ENCODE measurements at regions not wholly inside any gene's neighbourhood (a gene's known extent, or its start where the extent isn't known, plus 50 kb on each side); places are given as distances from the start of the nearest gene placed in this dataset.
"Not testable (repeated sequence)": the region's sequence is repeated elsewhere in the genome, so short reads cannot be mapped to it uniquely, and the experiment has no call there.

- Histone ChIP-seq H3K9me3 (replicated peaks) (peaks cover 4% of the 10 kb centered on the region), H3K27me3 (ENCODE audit: low read depth) (no peaks in the 10 kb centered on the region), H3K27ac (replicated peaks) (peak overlapping the region; percentile 84), H3K36me3 (no peaks in the 10 kb centered on the region), H3K4me1 (peaks cover 23% of the 10 kb centered on the region), H3K4me3 (no peak overlapping the region)
- no peak for TF ChIP-seq CTCF (IDR thresholded peaks at IDR 0.05; ENCODE audit: borderline replicate concordance)
- intact Hi-C loops (cut with micrococcal nuclease), result no loop called here
- no peak for DNase-seq
Observed at GRCh38 chr6:14889611-14890593, 356.0 kb upstream of the JARID2 start.

GRCh38 chr6:14891820-14892375 lies 354.0 kb upstream of the JARID2 start:
- intact Hi-C loops (cut with micrococcal nuclease); H3K27ac ChIP-seq (replicated peaks); H3K27me3 ChIP-seq (ENCODE audit: low read depth); H3K36me3 ChIP-seq; H3K9me3 ChIP-seq (replicated peaks); DNase-seq; H3K4me3 ChIP-seq: not testable (repeated sequence)
- H3K4me1 ChIP-seq, result peaks cover 23% of the 10 kb centered on the region

GRCh38 chr6:14894105-14894504 lies 351.8 kb upstream of the JARID2 start:
- peaks cover 4% of the 10 kb centered on the region for H3K4me1 ChIP-seq
- H3K27me3 ChIP-seq (ENCODE audit: low read depth), result no peaks in the 10 kb centered on the region
- no peak for TF ChIP-seq CTCF (IDR thresholded peaks at IDR 0.05; ENCODE audit: borderline replicate concordance)
- H3K27ac ChIP-seq (replicated peaks), result no peak overlapping the region
- peaks cover 4% of the 10 kb centered on the region for H3K9me3 ChIP-seq (replicated peaks)
- DNase-seq, result no peak
- intact Hi-C loops (cut with micrococcal nuclease), result no loop called here
- no peaks in the 10 kb centered on the region for H3K36me3 ChIP-seq
- no peak overlapping the region for H3K4me3 ChIP-seq

GRCh38 chr6:14896475-14896874 lies 349.4 kb upstream of the JARID2 start:
- Histone ChIP-seq H3K4me3 (no peak overlapping the region), H3K27ac (replicated peaks) (no peak overlapping the region), H3K4me1 (no peaks in the 10 kb centered on the region), H3K27me3 (ENCODE audit: low read depth) (no peaks in the 10 kb centered on the region), H3K9me3 (replicated peaks) (peaks cover 4% of the 10 kb centered on the region), H3K36me3 (no peaks in the 10 kb centered on the region)
- intact Hi-C loops (cut with micrococcal nuclease), result no loop called here
- TF ChIP-seq CTCF (IDR thresholded peaks at IDR 0.05; ENCODE audit: borderline replicate concordance), result no peak
- DNase-seq, result no peak

GRCh38 chr6:14897831-14898230 lies 348.0 kb upstream of the JARID2 start:
- no peak for DNase-seq
- Histone ChIP-seq H3K4me3 (no peak overlapping the region), H3K27ac (replicated peaks) (no peak overlapping the region), H3K27me3 (ENCODE audit: low read depth) (no peaks in the 10 kb centered on the region), H3K36me3 (no peaks in the 10 kb centered on the region), H3K9me3 (replicated peaks) (peaks cover 4% of the 10 kb centered on the region), H3K4me1 (no peaks in the 10 kb centered on the region)
- intact Hi-C loops (cut with micrococcal nuclease), result no loop called here
- TF ChIP-seq CTCF (IDR thresholded peaks at IDR 0.05; ENCODE audit: borderline replicate concordance), result no peak

- H3K4me3 ChIP-seq; H3K27me3 ChIP-seq (ENCODE audit: low read depth); H3K4me1 ChIP-seq; intact Hi-C loops (cut with micrococcal nuclease); H3K27ac ChIP-seq (replicated peaks); H3K9me3 ChIP-seq (replicated peaks); DNase-seq; H3K36me3 ChIP-seq: not testable (repeated sequence)
Observed at GRCh38 chr6:14899441-14899840, 346.4 kb upstream of the JARID2 start.
